HG03060 (cell line): ENCODE measurements at regions not wholly inside any gene's neighbourhood (a gene's known extent, or its start where the extent isn't known, plus 50 kb on each side); places are given as distances from the start of the nearest gene placed in this dataset.
A peak's percentile ranks its signal among the peaks of the same experiment; 100 is the strongest.

Experiments
- ATAC-seq: cut with Tn5 transposase; IDR thresholded peaks from one replicate; pipeline ENCODE4 v1.9.1; 2021; ENCODE audit warnings: low read depth, moderate number of reproducible peaks; ENCODE audit not compliant: unreplicated experiment

GRCh38 chr5:64110222-64110621 lies 55.4 kb upstream of the RNF180 start:
- no peak for ATAC-seq

- ATAC-seq: no peak
Measured at GRCh38 chr5:64108674-64109073, 57.0 kb upstream of the RNF180 start.

- no peak for ATAC-seq
Measured at GRCh38 chr5:64100203-64100602, 65.4 kb upstream of the RNF180 start.

GRCh38 chr5:64096771-64097170 lies 68.9 kb upstream of the RNF180 start:
- no peak for ATAC-seq

GRCh38 chr5:64077589-64077988 lies 88.1 kb upstream of the RNF180 start:
- no peak for ATAC-seq

GRCh38 chr5:64074533-64074932 lies 91.1 kb upstream of the RNF180 start:
- peak; percentile 84 for ATAC-seq

GRCh38 chr5:64069486-64069885 lies 96.2 kb upstream of the RNF180 start:
- no peak for ATAC-seq

GRCh38 chr5:64050296-64050695 lies 88.1 kb upstream of the HTR1A start:
- ATAC-seq: no peak

GRCh38 chr5:64040490-64040889 lies 78.2 kb upstream of the HTR1A start:
- no peak for ATAC-seq

- no peak for ATAC-seq
Measured at GRCh38 chr5:64026493-64026892, 64.2 kb upstream of the HTR1A start.

- ATAC-seq: no peak
Measured at GRCh38 chr5:64019746-64020145, 57.5 kb upstream of the HTR1A start.

- ATAC-seq: no peak
Measured at GRCh38 chr5:64018966-64019365, 56.7 kb upstream of the HTR1A start.

GRCh38 chr5:64015824-64016223 lies 53.6 kb upstream of the HTR1A start:
- ATAC-seq: no peak
